ENCODE measurements at regions not wholly inside any gene's neighbourhood (a gene's known extent, or its start where the extent isn't known, plus 50 kb on each side); places are given as distances from the start of the nearest gene placed in this dataset.

DNA sequence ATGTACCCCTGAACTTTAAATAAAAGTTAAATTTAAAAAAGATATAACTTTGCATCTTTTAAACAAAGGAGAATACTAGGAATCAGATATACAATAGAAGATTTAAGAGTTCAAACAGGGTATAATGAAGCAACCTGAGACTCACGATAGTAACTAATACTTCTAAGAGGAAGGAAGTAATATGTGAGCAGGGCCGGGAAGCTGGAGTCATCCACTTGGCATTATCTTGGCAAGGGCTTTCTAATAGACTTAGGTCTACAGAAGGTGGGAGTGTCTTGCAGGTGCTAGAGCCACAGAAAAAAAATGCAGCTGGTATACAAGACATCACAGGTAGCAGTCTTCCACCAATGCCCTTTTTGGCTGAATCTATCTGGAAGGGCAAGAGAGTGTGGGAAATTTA lies 231.9 kb downstream of the KCTD12 start:
- TF ChIP-seq EZH2 (IDR thresholded peaks at IDR 0.05; ENCODE audit: low read length): no peak
- TF ChIP-seq, protein P1, sequence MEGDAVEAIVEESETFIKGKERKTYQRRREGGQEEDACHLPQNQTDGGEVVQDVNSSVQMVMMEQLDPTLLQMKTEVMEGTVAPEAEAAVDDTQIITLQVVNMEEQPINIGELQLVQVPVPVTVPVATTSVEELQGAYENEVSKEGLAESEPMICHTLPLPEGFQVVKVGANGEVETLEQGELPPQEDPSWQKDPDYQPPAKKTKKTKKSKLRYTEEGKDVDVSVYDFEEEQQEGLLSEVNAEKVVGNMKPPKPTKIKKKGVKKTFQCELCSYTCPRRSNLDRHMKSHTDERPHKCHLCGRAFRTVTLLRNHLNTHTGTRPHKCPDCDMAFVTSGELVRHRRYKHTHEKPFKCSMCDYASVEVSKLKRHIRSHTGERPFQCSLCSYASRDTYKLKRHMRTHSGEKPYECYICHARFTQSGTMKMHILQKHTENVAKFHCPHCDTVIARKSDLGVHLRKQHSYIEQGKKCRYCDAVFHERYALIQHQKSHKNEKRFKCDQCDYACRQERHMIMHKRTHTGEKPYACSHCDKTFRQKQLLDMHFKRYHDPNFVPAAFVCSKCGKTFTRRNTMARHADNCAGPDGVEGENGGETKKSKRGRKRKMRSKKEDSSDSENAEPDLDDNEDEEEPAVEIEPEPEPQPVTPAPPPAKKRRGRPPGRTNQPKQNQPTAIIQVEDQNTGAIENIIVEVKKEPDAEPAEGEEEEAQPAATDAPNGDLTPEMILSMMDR (optimal IDR thresholded peaks at IDR 0.05 in 1 of 3, IDR thresholded peaks at IDR 0.05 in 1 of 3, conservative IDR thresholded peaks at IDR 0.05 in 1 of 3; ENCODE audit: extremely low read depth in 1 of 3, insufficient read depth in 2 of 3, low read length in 3 of 3): no peak
- H3K9ac ChIP-seq (ENCODE audit: control insufficient read depth, extremely low read depth, insufficient read depth, low read length): no peak overlapping the region
- no peaks in the 10 kb centered on the region for H3K79me2 ChIP-seq (ENCODE audit: control insufficient read depth, insufficient read depth, low read length)
- no peak for FAIRE-seq
- H3K36me3 ChIP-seq (ENCODE audit: control insufficient read depth in 2 of 2, extremely low read depth in 1 of 2, insufficient read depth in 2 of 2, low read length in 2 of 2): no peaks in the 10 kb centered on the region
- no peak overlapping the region for H2AFZ ChIP-seq (ENCODE audit: control insufficient read depth, low read length)
- H3K4me2 ChIP-seq (ENCODE audit: control insufficient read depth, extremely low read depth, insufficient read depth, low read depth, low read length): no peak overlapping the region
- H3K9me1 ChIP-seq (ENCODE audit: control insufficient read depth, extremely low read depth, insufficient read depth, low read length): no peaks in the 10 kb centered on the region
- H3K9me3 ChIP-seq (ENCODE audit: control insufficient read depth, low read depth, low read length): no peaks in the 10 kb centered on the region
- no peak overlapping the region for H3K4me3 ChIP-seq (ENCODE audit: control insufficient read depth in 2 of 3, extremely low read depth in 1 of 3, insufficient read depth in 2 of 3, low read depth in 1 of 3, low read length in 3 of 3)
- no peaks in the 10 kb centered on the region for H3K4me1 ChIP-seq (ENCODE audit: control insufficient read depth, extremely low read depth, insufficient read depth, low read length)
- no peaks in the 10 kb centered on the region for H3K27me3 ChIP-seq (ENCODE audit: control insufficient read depth, extremely low read depth, insufficient read depth, low read length)
- H4K20me1 ChIP-seq (ENCODE audit: control insufficient read depth, extremely low read depth, insufficient read depth, low read length): no peaks in the 10 kb centered on the region
- H3K27ac ChIP-seq (ENCODE audit: control insufficient read depth, insufficient read depth, low read length): no peak overlapping the region
- dilution Hi-C loops (cut with MboI; ENCODE audit: extremely low pct_ligation_motif_present, low sequenced_read_pairs): no loop called here
- DNase-seq (ENCODE audit: low read depth, low spot score): no peak

DNA sequence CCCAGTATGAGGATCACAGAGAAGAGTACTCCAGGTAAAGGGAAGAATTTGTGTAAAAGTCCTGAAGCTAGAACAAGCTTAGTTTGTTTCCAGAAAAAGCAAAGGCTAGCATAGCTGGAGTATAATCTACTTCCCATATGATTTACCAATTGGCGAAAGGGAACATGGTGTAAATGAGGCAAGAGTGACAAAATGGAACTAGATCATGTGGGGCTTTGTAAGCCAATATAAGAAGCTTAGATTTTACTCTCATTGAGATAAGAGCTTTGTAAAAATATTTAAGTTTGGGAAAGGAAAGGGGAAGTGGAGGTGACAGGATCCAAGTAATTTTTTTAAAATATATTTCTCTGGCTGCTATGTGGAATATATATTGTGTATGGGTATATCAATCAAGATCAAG lies 234.9 kb downstream of the KCTD12 start:
- H2AFZ ChIP-seq (ENCODE audit: control insufficient read depth, low read length): no peak overlapping the region
- H3K4me3 ChIP-seq (ENCODE audit: control insufficient read depth in 2 of 3, extremely low read depth in 1 of 3, insufficient read depth in 2 of 3, low read depth in 1 of 3, low read length in 3 of 3): no peak overlapping the region
- no peaks in the 10 kb centered on the region for H3K9me1 ChIP-seq (ENCODE audit: control insufficient read depth, extremely low read depth, insufficient read depth, low read length)
- H3K9ac ChIP-seq (ENCODE audit: control insufficient read depth, extremely low read depth, insufficient read depth, low read length): no peak overlapping the region
- no peak for FAIRE-seq
- H3K79me2 ChIP-seq (ENCODE audit: control insufficient read depth, insufficient read depth, low read length): no peaks in the 10 kb centered on the region
- H4K20me1 ChIP-seq (ENCODE audit: control insufficient read depth, extremely low read depth, insufficient read depth, low read length): no peaks in the 10 kb centered on the region
- no peak for DNase-seq (ENCODE audit: low read depth, low spot score)
- H3K4me2 ChIP-seq (ENCODE audit: control insufficient read depth, extremely low read depth, insufficient read depth, low read depth, low read length): no peak overlapping the region
- H3K9me3 ChIP-seq (ENCODE audit: control insufficient read depth, low read depth, low read length): no peaks in the 10 kb centered on the region
- H3K4me1 ChIP-seq (ENCODE audit: control insufficient read depth, extremely low read depth, insufficient read depth, low read length): no peaks in the 10 kb centered on the region
- H3K36me3 ChIP-seq (ENCODE audit: control insufficient read depth in 2 of 2, extremely low read depth in 1 of 2, insufficient read depth in 2 of 2, low read length in 2 of 2): no peaks in the 10 kb centered on the region
- H3K27ac ChIP-seq (ENCODE audit: control insufficient read depth, insufficient read depth, low read length): no peak overlapping the region
- no peaks in the 10 kb centered on the region for H3K27me3 ChIP-seq (ENCODE audit: control insufficient read depth, extremely low read depth, insufficient read depth, low read length)
- dilution Hi-C loops (cut with MboI; ENCODE audit: extremely low pct_ligation_motif_present, low sequenced_read_pairs): no loop called here
- TF ChIP-seq, protein P1 (optimal IDR thresholded peaks at IDR 0.05 in 1 of 3, IDR thresholded peaks at IDR 0.05 in 1 of 3, conservative IDR thresholded peaks at IDR 0.05 in 1 of 3; ENCODE audit: extremely low read depth in 1 of 3, insufficient read depth in 2 of 3, low read length in 3 of 3): no peak
- TF ChIP-seq EZH2 (IDR thresholded peaks at IDR 0.05; ENCODE audit: low read length): no peak
